ENCODE measurements at regions not wholly inside any gene's neighbourhood (a gene's known extent, or its start where the extent isn't known, plus 50 kb on each side); places are given as distances from the start of the nearest gene placed in this dataset.

GRCh38 chr3:124664804-124665203 lies 65.4 kb upstream of the UMPS start:
- DNase-seq (ENCODE audit: low read depth in 2 of 2): no peak

DNA sequence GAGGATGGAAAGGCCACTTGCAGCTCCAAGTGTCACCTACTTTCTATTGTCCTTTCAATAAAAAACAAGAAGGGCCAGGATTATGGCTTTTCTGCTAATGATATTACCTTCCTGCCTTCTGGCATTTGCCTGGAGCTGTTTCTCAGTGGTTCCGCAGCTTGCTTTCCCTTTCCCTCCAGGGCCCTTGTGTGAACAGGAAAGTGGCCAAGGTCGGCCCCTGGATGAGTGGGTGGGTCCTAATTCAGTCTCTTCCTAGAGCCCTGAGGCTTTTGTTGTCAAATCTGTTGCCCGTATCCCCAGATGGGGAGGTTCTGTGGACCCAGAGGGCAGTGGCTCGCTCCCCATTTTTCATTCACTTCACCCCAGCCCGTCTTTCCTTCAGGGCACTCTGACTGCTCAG lies 64.2 kb upstream of the UMPS start:
- DNase-seq (ENCODE audit: low read depth in 2 of 2): no peak

DNA sequence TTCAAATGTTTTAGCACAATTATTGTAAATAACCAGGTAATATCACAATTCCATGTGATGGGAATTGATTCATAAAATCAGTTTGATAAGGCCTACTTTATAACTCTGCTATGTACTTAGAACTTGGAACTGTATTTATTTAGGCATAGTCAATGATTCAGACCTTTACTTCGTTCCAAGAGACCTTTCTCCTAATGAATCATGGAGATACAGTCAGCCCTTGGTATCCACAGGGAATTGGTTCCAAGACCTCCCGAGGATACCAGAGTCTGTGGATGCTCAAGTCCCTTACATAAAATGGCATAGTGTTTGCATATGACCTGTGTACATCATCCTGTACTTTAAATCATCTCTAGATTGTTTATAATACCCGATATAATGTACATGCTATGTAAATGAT lies 60.8 kb upstream of the UMPS start:
- DNase-seq (ENCODE audit: low read depth in 2 of 2): no peak

DNA sequence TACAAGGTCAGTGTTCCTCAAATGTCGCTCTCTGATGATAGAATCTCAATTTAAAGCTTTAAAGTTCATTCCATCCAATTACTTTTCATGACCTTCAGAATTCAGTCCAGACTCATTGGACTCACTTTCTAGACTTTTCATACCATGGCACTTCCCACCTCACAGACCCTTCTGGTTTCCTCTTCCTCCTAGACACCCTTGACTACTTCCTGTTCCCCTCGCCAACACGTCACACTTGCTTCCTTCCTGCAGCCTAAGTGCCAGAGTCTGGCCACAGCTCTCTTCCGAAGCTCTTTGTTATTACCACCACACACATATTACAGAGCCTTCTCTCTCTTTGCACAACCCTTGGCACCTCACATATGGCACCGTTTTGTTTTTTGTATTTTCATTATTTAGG lies 59.1 kb upstream of the UMPS start:
- DNase-seq (ENCODE audit: low read depth in 2 of 2): no peak

GRCh38 chr3:124674336-124674735 lies 55.9 kb upstream of the UMPS start:
- DNase-seq (ENCODE audit: low read depth in 2 of 2): no peak

DNA sequence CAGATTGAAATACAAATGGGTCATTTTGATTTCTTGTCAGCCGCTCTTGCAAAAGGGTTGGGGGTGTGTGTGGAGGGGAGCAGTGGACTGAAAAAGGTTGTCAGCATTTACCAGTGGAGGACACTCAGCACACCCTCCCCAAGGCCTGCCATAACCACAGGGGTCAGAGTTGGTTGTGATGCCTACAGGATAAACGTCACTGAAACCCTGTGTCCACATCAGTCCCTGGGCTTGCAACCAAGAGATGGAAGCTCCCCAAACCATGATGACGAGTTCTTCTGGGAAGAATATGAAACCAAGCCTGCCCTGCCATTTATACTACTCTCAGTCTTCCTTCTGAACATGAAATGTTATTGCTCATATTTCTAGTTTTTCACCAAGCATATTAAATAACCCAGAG lies 54.0 kb upstream of the UMPS start:
- DNase-seq (ENCODE audit: low read depth in 2 of 2): no peak

GRCh38 chr3:124679048-124679638 lies 51.1 kb upstream of the UMPS start:
- no peak for DNase-seq (ENCODE audit: low read depth in 2 of 2)
